ENCODE measurements at regions not wholly inside any gene's neighbourhood (a gene's known extent, or its start where the extent isn't known, plus 50 kb on each side); places are given as distances from the start of the nearest gene placed in this dataset.

DNA sequence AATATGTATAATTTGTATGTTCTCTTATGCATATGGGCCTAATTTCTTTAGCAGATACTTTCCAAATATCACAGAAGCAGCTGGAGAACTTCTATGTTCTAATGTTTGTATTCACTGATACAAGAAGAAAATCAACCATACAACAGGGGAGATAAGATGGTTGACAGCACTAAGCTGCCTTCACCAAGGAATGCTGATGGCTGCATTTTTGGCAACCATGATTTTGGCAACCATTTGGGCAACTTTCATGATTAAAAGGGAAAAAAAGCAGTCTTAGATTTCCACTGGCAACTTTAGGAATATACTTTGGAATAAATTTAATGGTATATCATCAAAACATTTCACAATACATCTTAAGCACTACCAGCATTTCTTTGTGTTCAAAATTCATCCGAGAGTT is 740.3 kb upstream of the CDH6 start:
- TF ChIP-seq EZH2 (IDR thresholded peaks at IDR 0.05): no peak
- TF ChIP-seq EZH2phosphoT487 (IDR thresholded peaks at IDR 0.05): no peak
- TF ChIP-seq, protein P1, sequence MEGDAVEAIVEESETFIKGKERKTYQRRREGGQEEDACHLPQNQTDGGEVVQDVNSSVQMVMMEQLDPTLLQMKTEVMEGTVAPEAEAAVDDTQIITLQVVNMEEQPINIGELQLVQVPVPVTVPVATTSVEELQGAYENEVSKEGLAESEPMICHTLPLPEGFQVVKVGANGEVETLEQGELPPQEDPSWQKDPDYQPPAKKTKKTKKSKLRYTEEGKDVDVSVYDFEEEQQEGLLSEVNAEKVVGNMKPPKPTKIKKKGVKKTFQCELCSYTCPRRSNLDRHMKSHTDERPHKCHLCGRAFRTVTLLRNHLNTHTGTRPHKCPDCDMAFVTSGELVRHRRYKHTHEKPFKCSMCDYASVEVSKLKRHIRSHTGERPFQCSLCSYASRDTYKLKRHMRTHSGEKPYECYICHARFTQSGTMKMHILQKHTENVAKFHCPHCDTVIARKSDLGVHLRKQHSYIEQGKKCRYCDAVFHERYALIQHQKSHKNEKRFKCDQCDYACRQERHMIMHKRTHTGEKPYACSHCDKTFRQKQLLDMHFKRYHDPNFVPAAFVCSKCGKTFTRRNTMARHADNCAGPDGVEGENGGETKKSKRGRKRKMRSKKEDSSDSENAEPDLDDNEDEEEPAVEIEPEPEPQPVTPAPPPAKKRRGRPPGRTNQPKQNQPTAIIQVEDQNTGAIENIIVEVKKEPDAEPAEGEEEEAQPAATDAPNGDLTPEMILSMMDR (IDR thresholded peaks at IDR 0.05): no peak
- no peaks in the 10 kb centered on the region for H3K36me3 Mint-ChIP-seq
- Histone ChIP-seq H3K4me3 (no peak overlapping the region), H4K20me1 (ENCODE audit: low read depth) (no peaks in the 10 kb centered on the region), H3K27me3 (no peaks in the 10 kb centered on the region), H3K79me2 (ENCODE audit: low read depth) (no peaks in the 10 kb centered on the region), H3K4me2 (no peak overlapping the region), H3K36me3 (no peaks in the 10 kb centered on the region), H3K9me3 (ENCODE audit: low read depth) (no peaks in the 10 kb centered on the region), H3K4me1 (no peaks in the 10 kb centered on the region), H3K9ac (no peak overlapping the region), H3F3A (ENCODE audit: low read depth) (no peaks in the 10 kb centered on the region), H3K27ac (no peak overlapping the region), H2AFZ (replicated peaks) (no peak overlapping the region)
- no peak overlapping the region for H3K27ac Mint-ChIP-seq
- H3K4me3 Mint-ChIP-seq: no peak overlapping the region
- no peaks in the 10 kb centered on the region for H3K4me1 Mint-ChIP-seq
- no peaks in the 10 kb centered on the region for H3K27me3 Mint-ChIP-seq (ENCODE audit: insufficient read depth, low read depth)
- peaks cover 3% of the 10 kb centered on the region for H3K9me3 Mint-ChIP-seq
- DNase-seq (ENCODE audit: low spot score): no peak

GRCh38 chr5:30450153-30450552 is 743.3 kb upstream of the CDH6 start:
- H3K36me3 Mint-ChIP-seq: peaks cover 3% of the 10 kb centered on the region

DNA sequence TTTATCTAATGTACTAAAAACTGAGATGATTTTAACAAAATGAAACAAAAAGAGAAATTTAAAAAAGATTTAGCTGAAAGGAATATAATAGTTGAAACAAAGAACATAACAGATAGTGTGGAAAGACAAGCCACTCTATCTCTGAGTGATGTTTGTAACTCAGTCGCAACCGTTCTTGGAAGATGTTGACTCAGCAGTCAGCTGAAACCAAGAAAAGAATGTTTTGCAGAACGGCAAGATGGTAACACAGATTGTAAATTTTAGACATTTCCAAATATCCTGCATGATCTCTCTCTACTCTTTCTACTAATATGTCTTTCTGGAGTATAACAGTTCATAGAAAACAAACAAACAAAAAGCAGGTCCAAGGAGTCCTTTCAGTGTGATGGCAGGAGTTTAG is 746.1 kb upstream of the CDH6 start:
- Histone ChIP-seq H3K9ac (no peak overlapping the region), H3K27ac (no peak overlapping the region), H3K4me1 (no peaks in the 10 kb centered on the region), H3K27me3 (no peaks in the 10 kb centered on the region), H3K36me3 (no peaks in the 10 kb centered on the region), H3K4me3 (no peak overlapping the region), H3K79me2 (ENCODE audit: low read depth) (no peaks in the 10 kb centered on the region), H3K9me3 (ENCODE audit: low read depth) (no peaks in the 10 kb centered on the region), H3K4me2 (no peak overlapping the region), H2AFZ (replicated peaks) (no peak overlapping the region), H4K20me1 (ENCODE audit: low read depth) (no peaks in the 10 kb centered on the region), H3F3A (ENCODE audit: low read depth) (no peaks in the 10 kb centered on the region)
- Mint-ChIP-seq H3K36me3 (peaks cover 3% of the 10 kb centered on the region), H3K9me3 (peaks cover 8% of the 10 kb centered on the region), H3K27me3 (ENCODE audit: insufficient read depth, low read depth) (no peaks in the 10 kb centered on the region), H3K4me3 (no peak overlapping the region), H3K4me1 (no peaks in the 10 kb centered on the region), H3K27ac (no peak overlapping the region)
- no peak for TF ChIP-seq EZH2phosphoT487 (IDR thresholded peaks at IDR 0.05)
- no peak for TF ChIP-seq EZH2 (IDR thresholded peaks at IDR 0.05)
- TF ChIP-seq, protein P1 (IDR thresholded peaks at IDR 0.05): no peak
- DNase-seq (ENCODE audit: low spot score): no peak

More at GRCh38 chr5:30450153-30450552, 743.3 kb upstream of the CDH6 start:
- TF ChIP-seq EZH2 (IDR thresholded peaks at IDR 0.05) (no peak), EZH2phosphoT487 (IDR thresholded peaks at IDR 0.05) (no peak)
- TF ChIP-seq, protein P1 (IDR thresholded peaks at IDR 0.05): no peak
- Histone ChIP-seq H3F3A (ENCODE audit: low read depth) (no peaks in the 10 kb centered on the region), H3K4me3 (no peak overlapping the region), H3K9ac (no peak overlapping the region), H3K9me3 (ENCODE audit: low read depth) (no peaks in the 10 kb centered on the region), H4K20me1 (ENCODE audit: low read depth) (no peaks in the 10 kb centered on the region), H3K27me3 (no peaks in the 10 kb centered on the region), H3K36me3 (no peaks in the 10 kb centered on the region), H2AFZ (replicated peaks) (no peak overlapping the region), H3K79me2 (ENCODE audit: low read depth) (no peaks in the 10 kb centered on the region), H3K4me2 (no peak overlapping the region), H3K27ac (no peak overlapping the region), H3K4me1 (no peaks in the 10 kb centered on the region)
- no peaks in the 10 kb centered on the region for H3K27me3 Mint-ChIP-seq (ENCODE audit: insufficient read depth, low read depth)
- H3K9me3 Mint-ChIP-seq: peaks cover 5% of the 10 kb centered on the region
- no peak overlapping the region for H3K27ac Mint-ChIP-seq
- H3K4me3 Mint-ChIP-seq: no peak overlapping the region
- H3K4me1 Mint-ChIP-seq: no peaks in the 10 kb centered on the region
- DNase-seq (ENCODE audit: low spot score): no peak
